Neural progenitor cell (in vitro differentiated cells): ENCODE measurements at regions not wholly inside any gene's neighbourhood (a gene's known extent, or its start where the extent isn't known, plus 50 kb on each side); places are given as distances from the start of the nearest gene placed in this dataset.

ENCODE experiments used
- EZH2 ChIP-seq: fragments of 200-600 bp; sonication (generic); IDR thresholded peaks from 2 replicates; pipeline ENCODE4 v1.6.1; 2017; ENCODE audit warnings: antibody characterized with exemption, mild to moderate bottlenecking, moderate library complexity
- TF ChIP-seq, protein P1 (sequence below): fragments of 200-600 bp; sonication (generic); IDR thresholded peaks from 2 replicates; pipeline ENCODE4 v1.5.1; 2017; ENCODE audit warnings: antibody characterized with exemption, mild to moderate bottlenecking

DNA sequence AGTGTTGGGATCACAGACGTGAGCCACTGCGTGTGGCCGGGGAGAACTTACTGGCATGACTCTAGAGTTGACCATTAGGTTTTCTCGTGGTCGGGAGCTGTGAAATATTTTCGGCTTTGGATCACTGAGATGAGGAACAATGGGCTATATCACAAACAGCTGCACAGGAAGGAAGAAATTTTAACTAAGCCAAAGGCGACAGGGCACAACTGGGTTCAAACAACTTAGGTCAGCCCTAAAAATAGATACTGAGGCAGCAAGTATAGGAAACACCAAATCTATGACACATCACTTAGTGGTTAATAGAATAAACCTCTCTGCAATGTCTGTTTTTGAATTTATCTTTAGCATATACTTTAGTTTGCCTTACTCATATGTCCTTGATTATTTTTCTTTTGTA lies 162.9 kb downstream of the LRIG3 start:
- TF ChIP-seq, protein P1, sequence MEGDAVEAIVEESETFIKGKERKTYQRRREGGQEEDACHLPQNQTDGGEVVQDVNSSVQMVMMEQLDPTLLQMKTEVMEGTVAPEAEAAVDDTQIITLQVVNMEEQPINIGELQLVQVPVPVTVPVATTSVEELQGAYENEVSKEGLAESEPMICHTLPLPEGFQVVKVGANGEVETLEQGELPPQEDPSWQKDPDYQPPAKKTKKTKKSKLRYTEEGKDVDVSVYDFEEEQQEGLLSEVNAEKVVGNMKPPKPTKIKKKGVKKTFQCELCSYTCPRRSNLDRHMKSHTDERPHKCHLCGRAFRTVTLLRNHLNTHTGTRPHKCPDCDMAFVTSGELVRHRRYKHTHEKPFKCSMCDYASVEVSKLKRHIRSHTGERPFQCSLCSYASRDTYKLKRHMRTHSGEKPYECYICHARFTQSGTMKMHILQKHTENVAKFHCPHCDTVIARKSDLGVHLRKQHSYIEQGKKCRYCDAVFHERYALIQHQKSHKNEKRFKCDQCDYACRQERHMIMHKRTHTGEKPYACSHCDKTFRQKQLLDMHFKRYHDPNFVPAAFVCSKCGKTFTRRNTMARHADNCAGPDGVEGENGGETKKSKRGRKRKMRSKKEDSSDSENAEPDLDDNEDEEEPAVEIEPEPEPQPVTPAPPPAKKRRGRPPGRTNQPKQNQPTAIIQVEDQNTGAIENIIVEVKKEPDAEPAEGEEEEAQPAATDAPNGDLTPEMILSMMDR: no peak
- no peak for TF ChIP-seq EZH2
